PFSK-1 (cell line): ENCODE measurements at regions not wholly inside any gene's neighbourhood (a gene's known extent, or its start where the extent isn't known, plus 50 kb on each side); places are given as distances from the start of the nearest gene placed in this dataset.

Experiments used
- FOXP2 ChIP-seq: optimal IDR thresholded peaks from 2 replicates; pipeline ENCODE3; 2011; ENCODE audit warnings: borderline replicate concordance, control low read depth, inconsistent platforms; ENCODE audit not compliant: insufficient read depth; ENCODE audit errors: extremely low read length, extremely low read depth
- POLR2AphosphoS5 ChIP-seq: IDR thresholded peaks from 2 replicates; pipeline ENCODE4 v1.6.1; 2012; ENCODE audit warnings: low read depth, mild to moderate bottlenecking, control low read depth, low read length, moderate library complexity
- SIN3A ChIP-seq: IDR thresholded peaks from 2 replicates; pipeline ENCODE4 v1.6.1; 2012; ENCODE audit warnings: mild to moderate bottlenecking, low read length, moderate library complexity, borderline replicate concordance; ENCODE audit not compliant: insufficient read depth
- TAF1 ChIP-seq: IDR thresholded peaks from 2 replicates; pipeline ENCODE4 v1.6.1; 2012; ENCODE audit warnings: low read length, control low read depth, borderline replicate concordance; ENCODE audit not compliant: insufficient read depth
- TF ChIP-seq, protein P1 (sequence below), 2 experiments: IDR thresholded peaks; 2 replicates each; pipeline versions ENCODE4 v1.6.1 to v1.8.0; 2011 to 2012; ENCODE audit warnings: low read depth in 2 of 2, low read length in 2 of 2, control low read depth in 1 of 2, inconsistent platforms in 1 of 2, mild to moderate bottlenecking in 1 of 2, moderate library complexity in 1 of 2; ENCODE audit not compliant: insufficient read depth in 1 of 2

GRCh38 chr3:127036209-127037020, 53.5 kb downstream of the PLXNA1 start:
- TF ChIP-seq TAF1: no peak
- TF ChIP-seq POLR2AphosphoS5: no peak
- no peak for TF ChIP-seq FOXP2
- TF ChIP-seq, protein P1, sequence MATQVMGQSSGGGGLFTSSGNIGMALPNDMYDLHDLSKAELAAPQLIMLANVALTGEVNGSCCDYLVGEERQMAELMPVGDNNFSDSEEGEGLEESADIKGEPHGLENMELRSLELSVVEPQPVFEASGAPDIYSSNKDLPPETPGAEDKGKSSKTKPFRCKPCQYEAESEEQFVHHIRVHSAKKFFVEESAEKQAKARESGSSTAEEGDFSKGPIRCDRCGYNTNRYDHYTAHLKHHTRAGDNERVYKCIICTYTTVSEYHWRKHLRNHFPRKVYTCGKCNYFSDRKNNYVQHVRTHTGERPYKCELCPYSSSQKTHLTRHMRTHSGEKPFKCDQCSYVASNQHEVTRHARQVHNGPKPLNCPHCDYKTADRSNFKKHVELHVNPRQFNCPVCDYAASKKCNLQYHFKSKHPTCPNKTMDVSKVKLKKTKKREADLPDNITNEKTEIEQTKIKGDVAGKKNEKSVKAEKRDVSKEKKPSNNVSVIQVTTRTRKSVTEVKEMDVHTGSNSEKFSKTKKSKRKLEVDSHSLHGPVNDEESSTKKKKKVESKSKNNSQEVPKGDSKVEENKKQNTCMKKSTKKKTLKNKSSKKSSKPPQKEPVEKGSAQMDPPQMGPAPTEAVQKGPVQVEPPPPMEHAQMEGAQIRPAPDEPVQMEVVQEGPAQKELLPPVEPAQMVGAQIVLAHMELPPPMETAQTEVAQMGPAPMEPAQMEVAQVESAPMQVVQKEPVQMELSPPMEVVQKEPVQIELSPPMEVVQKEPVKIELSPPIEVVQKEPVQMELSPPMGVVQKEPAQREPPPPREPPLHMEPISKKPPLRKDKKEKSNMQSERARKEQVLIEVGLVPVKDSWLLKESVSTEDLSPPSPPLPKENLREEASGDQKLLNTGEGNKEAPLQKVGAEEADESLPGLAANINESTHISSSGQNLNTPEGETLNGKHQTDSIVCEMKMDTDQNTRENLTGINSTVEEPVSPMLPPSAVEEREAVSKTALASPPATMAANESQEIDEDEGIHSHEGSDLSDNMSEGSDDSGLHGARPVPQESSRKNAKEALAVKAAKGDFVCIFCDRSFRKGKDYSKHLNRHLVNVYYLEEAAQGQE (IDR thresholded peaks at IDR 0.05; ENCODE audit: insufficient read depth in 1 of 2, low read depth in 2 of 2, low read length in 2 of 2): no peak
- TF ChIP-seq SIN3A: no peak

GRCh38 chr3:127037021-127037400, 54.1 kb downstream of the PLXNA1 start:
- TF ChIP-seq POLR2AphosphoS5 (no peak), SIN3A (no peak), FOXP2 (no peak), TAF1 (no peak)
- TF ChIP-seq, protein P1 (IDR thresholded peaks at IDR 0.05; ENCODE audit: insufficient read depth in 1 of 2, low read depth in 2 of 2, low read length in 2 of 2): no peak

GRCh38 chr3:127037418-127037841, 54.5 kb downstream of the PLXNA1 start:
- TF ChIP-seq POLR2AphosphoS5: no peak
- TF ChIP-seq SIN3A: no peak
- no peak for TF ChIP-seq FOXP2
- TF ChIP-seq, protein P1 (IDR thresholded peaks at IDR 0.05; ENCODE audit: insufficient read depth in 1 of 2, low read depth in 2 of 2, low read length in 2 of 2): no peak
- TF ChIP-seq TAF1: no peak

DNA sequence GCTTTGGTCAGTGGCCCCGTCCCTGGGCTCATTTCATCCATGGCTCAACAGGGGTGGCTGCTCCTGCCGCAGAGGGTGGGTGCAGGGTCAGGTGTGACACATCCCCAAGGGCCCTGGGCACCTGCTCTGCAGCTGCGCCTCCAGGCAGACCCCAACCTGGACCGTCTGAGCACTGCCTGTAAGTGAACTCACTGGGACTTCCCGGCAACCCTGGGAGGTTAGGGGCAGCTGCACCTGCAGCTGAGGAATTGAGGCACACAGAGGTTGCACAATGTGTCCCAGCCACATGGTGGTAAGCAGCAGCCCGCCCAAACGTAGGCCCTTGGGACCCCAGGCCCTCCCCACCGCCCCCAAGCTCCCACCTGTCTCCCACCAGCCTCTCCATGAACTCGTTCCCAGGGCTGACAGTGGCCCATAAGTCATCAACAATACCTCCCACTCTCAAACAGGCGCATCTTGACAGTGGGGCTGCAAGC, 55.1 kb downstream of the PLXNA1 start:
- TF ChIP-seq, protein P1 (IDR thresholded peaks at IDR 0.05; ENCODE audit: insufficient read depth in 1 of 2, low read depth in 2 of 2, low read length in 2 of 2): no peak
- no peak for TF ChIP-seq POLR2AphosphoS5
- TF ChIP-seq SIN3A: no peak
- TF ChIP-seq TAF1: no peak
- no peak for TF ChIP-seq FOXP2

DNA sequence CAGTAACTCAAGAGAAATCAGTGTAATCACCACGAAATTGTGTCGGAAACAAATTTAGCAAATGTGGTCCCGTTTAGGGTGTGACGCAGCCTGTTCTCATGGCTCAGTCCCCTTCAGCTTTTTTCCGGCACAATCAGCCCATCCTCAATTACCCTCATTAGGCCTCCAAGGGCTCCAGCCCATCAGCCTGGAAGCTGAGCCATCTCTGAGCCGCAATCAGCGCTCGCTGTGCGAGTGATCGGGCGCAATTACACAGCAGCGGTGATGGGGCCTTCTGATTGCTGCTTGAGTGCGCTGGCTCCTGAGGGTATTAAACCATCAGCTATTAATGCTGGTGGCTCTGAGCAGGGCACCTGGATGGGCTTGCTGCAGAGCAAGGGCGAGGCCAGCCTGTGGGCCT, 55.6 kb downstream of the PLXNA1 start:
- TF ChIP-seq SIN3A (no peak), TAF1 (no peak), FOXP2 (no peak), POLR2AphosphoS5 (no peak)
- TF ChIP-seq, protein P1 (IDR thresholded peaks at IDR 0.05; ENCODE audit: insufficient read depth in 1 of 2, low read depth in 2 of 2, low read length in 2 of 2): no peak
